GM23338 (cell line): ENCODE measurements at regions not wholly inside any gene's neighbourhood (a gene's known extent, or its start where the extent isn't known, plus 50 kb on each side); places are given as distances from the start of the nearest gene placed in this dataset.

Source experiments
- ATAC-seq: fragments of 200-7000 bp; cut with Tn5 transposase; 3 replicates; pipeline ENCODE4 v1.9.1; 2020
- DNase-seq: peaks from one replicate; pipeline ENCODE4 v3.0.0-alpha.2; 2015; ENCODE audit warnings: low spot score
- H2AFZ ChIP-seq: fragments of 200-600 bp; sonication (generic); 2 replicates; pipeline ENCODE4 v1.8.0; 2016; ENCODE audit warnings: antibody characterized with exemption, mild to moderate bottlenecking, moderate library complexity
- H3F3A ChIP-seq: fragments of 200-600 bp; sonication (generic); replicated peaks from 2 replicates; pipeline ENCODE4 v1.8.0; 2017; ENCODE audit warnings: antibody characterized with exemption, mixed run types, low read depth
- H3K27ac ChIP-seq: fragments of 200-600 bp; sonication (generic); 2 replicates; pipeline ENCODE4 v1.6.1; 2016; ENCODE audit warnings: low read depth
- H3K27me3 ChIP-seq: fragments of 200-600 bp; sonication (generic); 2 replicates; pipeline ENCODE4 v1.8.0; 2016; ENCODE audit warnings: mild to moderate bottlenecking, mixed run types, moderate library complexity; ENCODE audit not compliant: insufficient read depth
- H3K36me3 ChIP-seq: fragments of 200-600 bp; sonication (generic); 2 replicates; pipeline ENCODE4 v1.8.0; 2016; ENCODE audit warnings: mild to moderate bottlenecking; ENCODE audit not compliant: insufficient read depth
- H3K4me1 ChIP-seq: fragments of 200-600 bp; sonication (generic); 2 replicates; pipeline ENCODE4 v1.8.0; 2016; ENCODE audit warnings: mild to moderate bottlenecking, moderate library complexity; ENCODE audit not compliant: insufficient read depth
- H3K4me2 ChIP-seq: fragments of 200-600 bp; sonication (generic); 2 replicates; pipeline ENCODE4 v1.7.1; 2017; ENCODE audit warnings: mixed run types
- H3K4me3 ChIP-seq: fragments of 200-600 bp; sonication (generic); 2 replicates; pipeline ENCODE4 v1.6.1; 2016; ENCODE audit warnings: mixed run types
- H3K79me2 ChIP-seq: fragments of 200-600 bp; sonication (generic); replicated peaks from 2 replicates; pipeline ENCODE4 v1.8.0; 2017; ENCODE audit warnings: mild to moderate bottlenecking; ENCODE audit not compliant: insufficient read depth
- H3K9me2 ChIP-seq: fragments of 200-600 bp; sonication (generic); 2 replicates; pipeline ENCODE4 v1.8.0; 2017; ENCODE audit not compliant: insufficient read depth
- H4K20me1 ChIP-seq: fragments of 200-600 bp; sonication (generic); replicated peaks from 2 replicates; pipeline ENCODE4 v1.8.0; 2017; ENCODE audit warnings: mild to moderate bottlenecking; ENCODE audit not compliant: insufficient read depth
- H3K27ac Mint-ChIP-seq: 2 replicates; pipeline ENCODE4 v1.8.0; 2020; ENCODE audit warnings: inconsistent platforms, mild to moderate bottlenecking, moderate library complexity, mixed read lengths
- H3K27me3 Mint-ChIP-seq: 3 replicates; pipeline ENCODE4 v1.8.0; 2022; ENCODE audit warnings: low read depth, mild to moderate bottlenecking, moderate library complexity, mixed read lengths, inconsistent platforms; ENCODE audit not compliant: insufficient read depth, poor library complexity
- H3K36me3 Mint-ChIP-seq: 3 replicates; pipeline ENCODE4 v1.8.0; 2021; ENCODE audit warnings: low read depth, mild to moderate bottlenecking, inconsistent platforms, moderate library complexity, mixed read lengths
- H3K4me1 Mint-ChIP-seq: 3 replicates; pipeline ENCODE4 v1.8.0; 2020; ENCODE audit warnings: mild to moderate bottlenecking, inconsistent platforms, mixed read lengths
- H3K4me3 Mint-ChIP-seq: 3 replicates; pipeline ENCODE4 v1.8.0; 2021; ENCODE audit warnings: moderate library complexity, mild to moderate bottlenecking, inconsistent platforms, mixed read lengths
- H3K9me3 Mint-ChIP-seq: 3 replicates; pipeline ENCODE4 v1.8.0; 2020; ENCODE audit warnings: moderate library complexity, mild to moderate bottlenecking, inconsistent platforms, mixed read lengths
- CREB1 ChIP-seq: fragments of 250-450 bp; sonication (Bioruptor Pico); IDR thresholded peaks from 2 replicates; pipeline ENCODE4 v1.5.0; 2020; ENCODE audit warnings: low read depth, mild to moderate bottlenecking, moderate library complexity
- EZH2 ChIP-seq: fragments of 200-600 bp; sonication (generic); IDR thresholded peaks from one replicate; pipeline ENCODE4 v1.8.0; 2017; ENCODE audit warnings: antibody characterized with exemption, mild to moderate bottlenecking, low read depth; ENCODE audit not compliant: unreplicated experiment
- EZH2phosphoT487 ChIP-seq: fragments of 200-600 bp; sonication (generic); IDR thresholded peaks from one replicate; pipeline ENCODE4 v1.8.1; 2018; ENCODE audit warnings: antibody characterized with exemption; ENCODE audit not compliant: unreplicated experiment
- JUNB ChIP-seq: IDR thresholded peaks from one replicate; pipeline ENCODE4 v1.6.1; 2016; ENCODE audit warnings: antibody characterized with exemption; ENCODE audit not compliant: unreplicated experiment
- NANOG ChIP-seq: IDR thresholded peaks from 2 replicates; pipeline ENCODE4 v1.6.1; 2016; ENCODE audit warnings: antibody characterized with exemption, borderline replicate concordance
- POLR2AphosphoS5 ChIP-seq: IDR thresholded peaks from 2 replicates; pipeline ENCODE4 v1.6.1; 2016; ENCODE audit warnings: antibody characterized with exemption, low read depth
- STAT1 ChIP-seq: IDR thresholded peaks from one replicate; pipeline ENCODE4 v1.6.1; 2016; ENCODE audit warnings: antibody characterized with exemption; ENCODE audit not compliant: unreplicated experiment
- ZNF114 ChIP-seq: fragments of 250-450 bp; sonication (Bioruptor Pico); IDR thresholded peaks from 2 replicates; pipeline ENCODE4 v1.5.0; 2020; ENCODE audit warnings: mild to moderate bottlenecking, moderate library complexity
- ZNF331 ChIP-seq: fragments of 250-450 bp; sonication (Bioruptor Pico); IDR thresholded peaks from 2 replicates; pipeline ENCODE4 v1.5.0; 2020; ENCODE audit warnings: low read depth, mild to moderate bottlenecking, moderate library complexity
- TF ChIP-seq, protein P1 (sequence below): IDR thresholded peaks from one replicate; pipeline ENCODE4 v1.6.1; 2018; ENCODE audit warnings: antibody characterized with exemption; ENCODE audit not compliant: unreplicated experiment
- TF ChIP-seq, protein P2 (sequence below): IDR thresholded peaks from 2 replicates; pipeline ENCODE4 v1.6.1; 2016; ENCODE audit warnings: antibody characterized with exemption
- TF ChIP-seq, protein P3 (sequence below), 2 experiments: fragments of 200-600 bp in 1 of 2; sonication (generic) in 1 of 2; conservative IDR thresholded peaks; 2 replicates each; pipeline versions ENCODE4 v1.5.1 to v1.6.1; 2016 to 2017; ENCODE audit warnings: antibody characterized with exemption in 2 of 2, low read depth in 2 of 2, mild to moderate bottlenecking in 2 of 2, moderate library complexity in 1 of 2
- TF ChIP-seq, protein P4 (sequence below): fragments of 250-450 bp; sonication (Bioruptor Pico); IDR thresholded peaks from 2 replicates; pipeline ENCODE4 v1.5.0; 2020; ENCODE audit warnings: mild to moderate bottlenecking, moderate library complexity

DNA sequence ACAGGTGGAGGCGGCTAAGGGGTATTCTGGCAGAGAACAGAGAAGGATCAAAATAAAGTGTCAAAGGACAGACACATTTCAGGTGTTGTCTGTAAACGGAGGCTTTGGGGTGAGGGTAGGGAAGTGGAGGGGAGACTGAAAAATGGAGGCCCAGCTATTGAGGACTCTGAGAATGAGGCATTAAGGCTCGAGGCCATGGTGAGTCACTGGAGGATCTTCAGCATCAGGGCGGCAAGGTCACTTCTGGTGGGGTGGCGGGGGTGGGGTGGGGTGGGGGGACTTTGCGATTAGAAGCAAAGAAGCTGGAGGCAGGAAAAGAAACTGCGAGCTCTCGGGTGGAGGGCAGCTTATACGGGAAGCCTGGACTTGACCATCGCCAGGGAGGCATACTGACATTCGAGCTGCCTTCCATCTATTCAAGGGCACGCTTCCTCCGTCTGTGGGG, 58.4 kb upstream of the PCGF5 start:
- Mint-ChIP-seq H3K27me3 (peaks cover 53% of the 10 kb centered on the region), H3K4me1 (peaks cover 8% of the 10 kb centered on the region), H3K27ac (no peak overlapping the region), H3K9me3 (no peaks in the 10 kb centered on the region; the same call in 2 of the 3 replicates), H3K36me3 (no peaks in the 10 kb centered on the region; the same call in 2 of the 3 replicates), H3K4me3 (peak overlapping the region; percentile 70)
- Histone ChIP-seq H3K27ac (no peak overlapping the region), H3K4me1 (no peaks in the 10 kb centered on the region), H2AFZ (peak overlapping the region; percentile 93), H3K79me2 (no peaks in the 10 kb centered on the region), H3K4me2 (peak overlapping the region; percentile 87), H3K27me3 (peaks cover 83% of the 10 kb centered on the region), H3F3A (no peaks in the 10 kb centered on the region), H4K20me1 (peaks cover 4% of the 10 kb centered on the region), H3K4me3 (peak overlapping the region; percentile 66), H3K9me2 (no peaks in the 10 kb centered on the region), H3K36me3 (no peaks in the 10 kb centered on the region)
- TF ChIP-seq NANOG = no peak
- TF ChIP-seq CREB1 (CRISPR knock-in tag) = no peak
- TF ChIP-seq, protein P1, sequence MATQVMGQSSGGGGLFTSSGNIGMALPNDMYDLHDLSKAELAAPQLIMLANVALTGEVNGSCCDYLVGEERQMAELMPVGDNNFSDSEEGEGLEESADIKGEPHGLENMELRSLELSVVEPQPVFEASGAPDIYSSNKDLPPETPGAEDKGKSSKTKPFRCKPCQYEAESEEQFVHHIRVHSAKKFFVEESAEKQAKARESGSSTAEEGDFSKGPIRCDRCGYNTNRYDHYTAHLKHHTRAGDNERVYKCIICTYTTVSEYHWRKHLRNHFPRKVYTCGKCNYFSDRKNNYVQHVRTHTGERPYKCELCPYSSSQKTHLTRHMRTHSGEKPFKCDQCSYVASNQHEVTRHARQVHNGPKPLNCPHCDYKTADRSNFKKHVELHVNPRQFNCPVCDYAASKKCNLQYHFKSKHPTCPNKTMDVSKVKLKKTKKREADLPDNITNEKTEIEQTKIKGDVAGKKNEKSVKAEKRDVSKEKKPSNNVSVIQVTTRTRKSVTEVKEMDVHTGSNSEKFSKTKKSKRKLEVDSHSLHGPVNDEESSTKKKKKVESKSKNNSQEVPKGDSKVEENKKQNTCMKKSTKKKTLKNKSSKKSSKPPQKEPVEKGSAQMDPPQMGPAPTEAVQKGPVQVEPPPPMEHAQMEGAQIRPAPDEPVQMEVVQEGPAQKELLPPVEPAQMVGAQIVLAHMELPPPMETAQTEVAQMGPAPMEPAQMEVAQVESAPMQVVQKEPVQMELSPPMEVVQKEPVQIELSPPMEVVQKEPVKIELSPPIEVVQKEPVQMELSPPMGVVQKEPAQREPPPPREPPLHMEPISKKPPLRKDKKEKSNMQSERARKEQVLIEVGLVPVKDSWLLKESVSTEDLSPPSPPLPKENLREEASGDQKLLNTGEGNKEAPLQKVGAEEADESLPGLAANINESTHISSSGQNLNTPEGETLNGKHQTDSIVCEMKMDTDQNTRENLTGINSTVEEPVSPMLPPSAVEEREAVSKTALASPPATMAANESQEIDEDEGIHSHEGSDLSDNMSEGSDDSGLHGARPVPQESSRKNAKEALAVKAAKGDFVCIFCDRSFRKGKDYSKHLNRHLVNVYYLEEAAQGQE = no peak
- TF ChIP-seq, protein P2, sequence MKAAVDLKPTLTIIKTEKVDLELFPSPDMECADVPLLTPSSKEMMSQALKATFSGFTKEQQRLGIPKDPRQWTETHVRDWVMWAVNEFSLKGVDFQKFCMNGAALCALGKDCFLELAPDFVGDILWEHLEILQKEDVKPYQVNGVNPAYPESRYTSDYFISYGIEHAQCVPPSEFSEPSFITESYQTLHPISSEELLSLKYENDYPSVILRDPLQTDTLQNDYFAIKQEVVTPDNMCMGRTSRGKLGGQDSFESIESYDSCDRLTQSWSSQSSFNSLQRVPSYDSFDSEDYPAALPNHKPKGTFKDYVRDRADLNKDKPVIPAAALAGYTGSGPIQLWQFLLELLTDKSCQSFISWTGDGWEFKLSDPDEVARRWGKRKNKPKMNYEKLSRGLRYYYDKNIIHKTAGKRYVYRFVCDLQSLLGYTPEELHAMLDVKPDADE = no peak
- no peak for TF ChIP-seq ZNF331 (CRISPR knock-in tag)
- no peak for TF ChIP-seq ZNF114 (CRISPR knock-in tag)
- TF ChIP-seq EZH2phosphoT487 = no peak
- no peak for TF ChIP-seq JUNB
- TF ChIP-seq, protein P3, sequence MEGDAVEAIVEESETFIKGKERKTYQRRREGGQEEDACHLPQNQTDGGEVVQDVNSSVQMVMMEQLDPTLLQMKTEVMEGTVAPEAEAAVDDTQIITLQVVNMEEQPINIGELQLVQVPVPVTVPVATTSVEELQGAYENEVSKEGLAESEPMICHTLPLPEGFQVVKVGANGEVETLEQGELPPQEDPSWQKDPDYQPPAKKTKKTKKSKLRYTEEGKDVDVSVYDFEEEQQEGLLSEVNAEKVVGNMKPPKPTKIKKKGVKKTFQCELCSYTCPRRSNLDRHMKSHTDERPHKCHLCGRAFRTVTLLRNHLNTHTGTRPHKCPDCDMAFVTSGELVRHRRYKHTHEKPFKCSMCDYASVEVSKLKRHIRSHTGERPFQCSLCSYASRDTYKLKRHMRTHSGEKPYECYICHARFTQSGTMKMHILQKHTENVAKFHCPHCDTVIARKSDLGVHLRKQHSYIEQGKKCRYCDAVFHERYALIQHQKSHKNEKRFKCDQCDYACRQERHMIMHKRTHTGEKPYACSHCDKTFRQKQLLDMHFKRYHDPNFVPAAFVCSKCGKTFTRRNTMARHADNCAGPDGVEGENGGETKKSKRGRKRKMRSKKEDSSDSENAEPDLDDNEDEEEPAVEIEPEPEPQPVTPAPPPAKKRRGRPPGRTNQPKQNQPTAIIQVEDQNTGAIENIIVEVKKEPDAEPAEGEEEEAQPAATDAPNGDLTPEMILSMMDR (conservative IDR thresholded peaks at IDR 0.05; ENCODE audit: low read depth in 2 of 2) = no peak
- TF ChIP-seq STAT1 = no peak
- TF ChIP-seq, protein P4, sequence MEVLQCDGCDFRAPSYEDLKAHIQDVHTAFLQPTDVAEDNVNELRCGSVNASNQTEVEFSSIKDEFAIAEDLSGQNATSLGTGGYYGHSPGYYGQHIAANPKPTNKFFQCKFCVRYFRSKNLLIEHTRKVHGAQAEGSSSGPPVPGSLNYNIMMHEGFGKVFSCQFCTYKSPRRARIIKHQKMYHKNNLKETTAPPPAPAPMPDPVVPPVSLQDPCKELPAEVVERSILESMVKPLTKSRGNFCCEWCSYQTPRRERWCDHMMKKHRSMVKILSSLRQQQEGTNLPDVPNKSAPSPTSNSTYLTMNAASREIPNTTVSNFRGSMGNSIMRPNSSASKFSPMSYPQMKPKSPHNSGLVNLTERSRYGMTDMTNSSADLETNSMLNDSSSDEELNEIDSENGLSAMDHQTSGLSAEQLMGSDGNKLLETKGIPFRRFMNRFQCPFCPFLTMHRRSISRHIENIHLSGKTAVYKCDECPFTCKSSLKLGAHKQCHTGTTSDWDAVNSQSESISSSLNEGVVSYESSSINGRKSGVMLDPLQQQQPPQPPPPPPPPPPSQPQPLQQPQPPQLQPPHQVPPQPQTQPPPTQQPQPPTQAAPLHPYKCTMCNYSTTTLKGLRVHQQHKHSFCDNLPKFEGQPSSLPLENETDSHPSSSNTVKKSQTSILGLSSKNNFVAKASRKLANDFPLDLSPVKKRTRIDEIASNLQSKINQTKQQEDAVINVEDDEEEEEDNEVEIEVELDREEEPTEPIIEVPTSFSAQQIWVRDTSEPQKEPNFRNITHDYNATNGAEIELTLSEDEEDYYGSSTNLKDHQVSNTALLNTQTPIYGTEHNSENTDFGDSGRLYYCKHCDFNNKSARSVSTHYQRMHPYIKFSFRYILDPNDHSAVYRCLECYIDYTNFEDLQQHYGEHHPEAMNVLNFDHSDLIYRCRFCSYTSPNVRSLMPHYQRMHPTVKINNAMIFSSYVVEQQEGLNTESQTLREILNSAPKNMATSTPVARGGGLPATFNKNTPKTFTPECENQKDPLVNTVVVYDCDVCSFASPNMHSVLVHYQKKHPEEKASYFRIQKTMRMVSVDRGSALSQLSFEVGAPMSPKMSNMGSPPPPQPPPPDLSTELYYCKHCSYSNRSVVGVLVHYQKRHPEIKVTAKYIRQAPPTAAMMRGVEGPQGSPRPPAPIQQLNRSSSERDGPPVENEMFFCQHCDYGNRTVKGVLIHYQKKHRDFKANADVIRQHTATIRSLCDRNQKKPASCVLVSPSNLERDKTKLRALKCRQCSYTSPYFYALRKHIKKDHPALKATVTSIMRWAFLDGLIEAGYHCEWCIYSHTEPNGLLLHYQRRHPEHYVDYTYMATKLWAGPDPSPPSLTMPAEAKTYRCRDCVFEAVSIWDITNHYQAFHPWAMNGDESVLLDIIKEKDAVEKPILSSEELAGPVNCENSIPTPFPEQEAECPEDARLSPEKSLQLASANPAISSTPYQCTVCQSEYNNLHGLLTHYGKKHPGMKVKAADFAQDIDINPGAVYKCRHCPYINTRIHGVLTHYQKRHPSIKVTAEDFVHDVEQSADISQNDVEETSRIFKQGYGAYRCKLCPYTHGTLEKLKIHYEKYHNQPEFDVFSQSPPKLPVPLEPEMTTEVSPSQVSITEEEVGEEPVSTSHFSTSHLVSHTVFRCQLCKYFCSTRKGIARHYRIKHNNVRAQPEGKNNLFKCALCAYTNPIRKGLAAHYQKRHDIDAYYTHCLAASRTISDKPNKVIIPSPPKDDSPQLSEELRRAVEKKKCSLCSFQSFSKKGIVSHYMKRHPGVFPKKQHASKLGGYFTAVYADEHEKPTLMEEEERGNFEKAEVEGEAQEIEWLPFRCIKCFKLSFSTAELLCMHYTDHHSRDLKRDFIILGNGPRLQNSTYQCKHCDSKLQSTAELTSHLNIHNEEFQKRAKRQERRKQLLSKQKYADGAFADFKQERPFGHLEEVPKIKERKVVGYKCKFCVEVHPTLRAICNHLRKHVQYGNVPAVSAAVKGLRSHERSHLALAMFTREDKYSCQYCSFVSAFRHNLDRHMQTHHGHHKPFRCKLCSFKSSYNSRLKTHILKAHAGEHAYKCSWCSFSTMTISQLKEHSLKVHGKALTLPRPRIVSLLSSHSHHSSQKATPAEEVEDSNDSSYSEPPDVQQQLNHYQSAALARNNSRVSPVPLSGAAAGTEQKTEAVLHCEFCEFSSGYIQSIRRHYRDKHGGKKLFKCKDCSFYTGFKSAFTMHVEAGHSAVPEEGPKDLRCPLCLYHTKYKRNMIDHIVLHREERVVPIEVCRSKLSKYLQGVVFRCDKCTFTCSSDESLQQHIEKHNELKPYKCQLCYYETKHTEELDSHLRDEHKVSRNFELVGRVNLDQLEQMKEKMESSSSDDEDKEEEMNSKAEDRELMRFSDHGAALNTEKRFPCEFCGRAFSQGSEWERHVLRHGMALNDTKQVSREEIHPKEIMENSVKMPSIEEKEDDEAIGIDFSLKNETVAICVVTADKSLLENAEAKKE (CRISPR knock-in tag) = no peak
- no peak for TF ChIP-seq POLR2AphosphoS5
- no peak for TF ChIP-seq EZH2
- no peak for DNase-seq
- ATAC-seq = peak; percentile 9; the same call in 2 of the 3 replicates
